ENCODE measurements at regions not wholly inside any gene's neighbourhood (a gene's known extent, or its start where the extent isn't known, plus 50 kb on each side); places are given as distances from the start of the nearest gene placed in this dataset.
"Not testable (repeated sequence)": the region's sequence is repeated elsewhere in the genome, so short reads cannot be mapped to it uniquely, and the experiment has no call there.

GRCh38 chr1:83488105-83488504 is 510.8 kb downstream of the TTLL7 start:
- TF ChIP-seq POLR2A, CTCF, POLR2AphosphoS5 (IDR thresholded peaks at IDR 0.05): not testable (repeated sequence)

Data from stomach (tissue), 4 donors.